ENCODE measurements at regions not wholly inside any gene's neighbourhood (a gene's known extent, or its start where the extent isn't known, plus 50 kb on each side); places are given as distances from the start of the nearest gene placed in this dataset.

DNA sequence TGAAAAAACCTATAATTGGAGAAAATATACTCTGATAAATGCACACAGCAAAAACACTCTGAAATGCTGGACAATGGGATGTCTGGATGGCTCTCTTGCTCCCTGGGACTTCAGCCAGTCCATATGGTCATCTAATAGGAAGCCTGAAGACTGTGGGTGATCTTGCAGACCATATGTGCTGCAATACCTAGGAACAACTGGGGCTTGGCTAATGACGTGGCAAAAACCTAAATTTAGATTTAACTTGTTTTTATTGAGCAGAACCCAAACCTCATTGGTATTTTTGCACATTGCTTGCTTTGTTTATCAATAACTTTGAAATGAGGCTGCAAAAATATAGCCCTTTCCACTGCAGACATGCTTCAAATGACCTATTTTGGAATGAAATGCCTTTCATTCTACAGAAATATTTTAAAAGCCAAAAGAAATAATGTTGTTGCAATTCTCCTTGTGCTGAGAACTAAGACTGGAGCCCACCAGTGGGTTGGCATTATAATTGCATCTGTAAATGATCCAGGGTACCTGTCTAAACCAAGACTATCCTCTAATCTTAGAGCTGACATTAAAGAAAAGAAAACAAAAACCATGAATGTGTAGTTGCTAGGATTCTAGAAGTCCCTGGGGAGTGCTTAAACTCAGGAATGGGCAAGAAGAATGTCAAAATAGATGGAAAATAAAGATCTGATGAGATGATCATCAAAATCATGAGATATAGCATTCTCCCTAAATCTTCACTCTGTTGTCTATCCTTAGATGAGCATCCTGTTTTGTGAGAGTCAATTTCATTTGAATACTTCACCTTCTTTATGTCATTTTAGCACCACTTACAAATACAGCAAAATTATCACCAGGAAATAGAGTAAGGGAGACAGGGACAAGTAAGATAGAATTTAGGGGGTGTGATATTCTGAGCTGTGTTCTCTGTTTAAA, 152.1 kb upstream of the RIMS1 start:
- TF ChIP-seq, protein P1, sequence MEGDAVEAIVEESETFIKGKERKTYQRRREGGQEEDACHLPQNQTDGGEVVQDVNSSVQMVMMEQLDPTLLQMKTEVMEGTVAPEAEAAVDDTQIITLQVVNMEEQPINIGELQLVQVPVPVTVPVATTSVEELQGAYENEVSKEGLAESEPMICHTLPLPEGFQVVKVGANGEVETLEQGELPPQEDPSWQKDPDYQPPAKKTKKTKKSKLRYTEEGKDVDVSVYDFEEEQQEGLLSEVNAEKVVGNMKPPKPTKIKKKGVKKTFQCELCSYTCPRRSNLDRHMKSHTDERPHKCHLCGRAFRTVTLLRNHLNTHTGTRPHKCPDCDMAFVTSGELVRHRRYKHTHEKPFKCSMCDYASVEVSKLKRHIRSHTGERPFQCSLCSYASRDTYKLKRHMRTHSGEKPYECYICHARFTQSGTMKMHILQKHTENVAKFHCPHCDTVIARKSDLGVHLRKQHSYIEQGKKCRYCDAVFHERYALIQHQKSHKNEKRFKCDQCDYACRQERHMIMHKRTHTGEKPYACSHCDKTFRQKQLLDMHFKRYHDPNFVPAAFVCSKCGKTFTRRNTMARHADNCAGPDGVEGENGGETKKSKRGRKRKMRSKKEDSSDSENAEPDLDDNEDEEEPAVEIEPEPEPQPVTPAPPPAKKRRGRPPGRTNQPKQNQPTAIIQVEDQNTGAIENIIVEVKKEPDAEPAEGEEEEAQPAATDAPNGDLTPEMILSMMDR (IDR thresholded peaks at IDR 0.05), result no peak
- TF ChIP-seq POLR2A (IDR thresholded peaks at IDR 0.05), result no peak

All from prostate gland (tissue), 2 donors.